Fibroblast of lung (primary cell): ENCODE measurements at regions not wholly inside any gene's neighbourhood (a gene's known extent, or its start where the extent isn't known, plus 50 kb on each side); places are given as distances from the start of the nearest gene placed in this dataset.
A peak's percentile ranks its signal among the peaks of the same experiment; 100 is the strongest.

Experiments
- DNase-seq, 2 donors: peaks; one replicate each; pipeline versions ENCODE4 v3.0.0 to v3.0.0-alpha.2; 2010; ENCODE audit warnings: low read depth in 2 of 2
- H2AFZ ChIP-seq: 2 replicates; pipeline ENCODE4 v1.5.1; 2012; ENCODE audit warnings: low read length, control low read depth, inconsistent platforms
- H3K27ac ChIP-seq: 2 replicates; pipeline ENCODE4 v1.5.1; 2011; ENCODE audit warnings: low read length, control low read depth; ENCODE audit not compliant: insufficient read depth
- H3K27me3 ChIP-seq: 2 replicates; pipeline ENCODE4 v1.5.1; 2011; ENCODE audit warnings: mild to moderate bottlenecking, low read length; ENCODE audit not compliant: control insufficient read depth, insufficient read depth
- H3K36me3 ChIP-seq: 2 replicates; pipeline ENCODE4 v1.5.1; 2011; ENCODE audit warnings: low read length; ENCODE audit not compliant: control insufficient read depth, insufficient read depth
- H3K4me1 ChIP-seq: 2 replicates; pipeline ENCODE4 v1.5.1; 2011; ENCODE audit warnings: low read length; ENCODE audit not compliant: control insufficient read depth, insufficient read depth; ENCODE audit errors: extremely low read depth
- H3K4me2 ChIP-seq: 2 replicates; pipeline ENCODE4 v1.5.1; 2011; ENCODE audit warnings: low read length, control low read depth; ENCODE audit not compliant: insufficient read depth; ENCODE audit errors: extremely low read depth
- H3K4me3 ChIP-seq, 4 experiments: fragments of 200-600 bp in 1 of 4; sonication (generic) in 1 of 4; replicated peaks in 1 of 4; 2 replicates each; pipeline ENCODE4 v1.5.1; 2011 to 2016; ENCODE audit warnings: low read length in 4 of 4, low read depth in 3 of 4, mild to moderate bottlenecking in 3 of 4, control low read depth in 2 of 4, inconsistent platforms in 1 of 4, mixed read lengths in 1 of 4; ENCODE audit not compliant: insufficient read depth in 1 of 4; ENCODE audit errors: control extremely low read depth in 1 of 4
- H3K79me2 ChIP-seq: 2 replicates; pipeline ENCODE4 v1.5.1; 2012; ENCODE audit warnings: mild to moderate bottlenecking, low read length, inconsistent platforms; ENCODE audit not compliant: control insufficient read depth, insufficient read depth
- H3K9ac ChIP-seq: 2 replicates; pipeline ENCODE4 v1.5.1; 2011; ENCODE audit warnings: mild to moderate bottlenecking, low read length, control low read depth; ENCODE audit not compliant: insufficient read depth
- H3K9me3 ChIP-seq: 2 replicates; pipeline ENCODE4 v1.5.1; 2012; ENCODE audit warnings: low read depth, low read length; ENCODE audit not compliant: control insufficient read depth, insufficient read depth
- H4K20me1 ChIP-seq: 2 replicates; pipeline ENCODE4 v1.5.1; 2011; ENCODE audit warnings: low read length; ENCODE audit not compliant: control insufficient read depth, insufficient read depth; ENCODE audit errors: extremely low read depth
- EZH2 ChIP-seq: IDR thresholded peaks from 2 replicates; pipeline ENCODE4 v1.5.1; 2012; ENCODE audit warnings: low read length, control low read depth, mild to moderate bottlenecking; ENCODE audit errors: missing control alignments
- TF ChIP-seq, protein P1 (sequence below), 2 donors: IDR thresholded peaks in 1 of 2; conservative IDR thresholded peaks in 1 of 2; 1 replicate in 1 of 2; 2 replicates in 1 of 2; pipeline ENCODE4 v1.5.1; 2011 to 2012; ENCODE audit warnings: low read length in 2 of 2, control low read depth in 1 of 2, inconsistent platforms in 1 of 2, low read depth in 1 of 2, mild to moderate bottlenecking in 1 of 2

DNA sequence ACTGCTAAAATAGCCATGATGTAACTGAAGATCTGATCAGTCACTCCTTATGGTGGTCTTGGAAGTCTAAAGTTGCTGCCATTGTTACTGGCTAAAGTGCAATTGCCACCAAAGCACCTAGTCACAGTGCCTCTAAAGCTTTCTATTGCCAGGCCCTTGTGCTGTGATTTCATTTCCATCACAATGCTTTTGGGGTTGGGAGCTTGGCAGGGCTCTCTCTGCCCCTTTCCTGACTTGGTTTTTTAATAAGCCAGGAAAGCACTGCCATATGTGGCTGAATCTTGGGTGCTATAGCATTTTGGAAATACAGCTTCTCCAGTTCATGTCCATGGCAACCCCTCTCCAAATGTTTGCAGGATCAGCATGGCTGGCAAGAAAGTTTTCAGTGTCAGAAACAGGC lies 1712.4 kb upstream of the TENM3 start:
- Histone ChIP-seq H3K4me2 (no peak overlapping the region), H3K4me1 (no peaks in the 10 kb centered on the region), H2AFZ (no peak overlapping the region), H3K4me3 (no peak overlapping the region), H4K20me1 (no peaks in the 10 kb centered on the region), H3K9ac (no peak overlapping the region), H3K27me3 (no peaks in the 10 kb centered on the region), H3K36me3 (no peaks in the 10 kb centered on the region), H3K79me2 (no peaks in the 10 kb centered on the region), H3K9me3 (no peaks in the 10 kb centered on the region), H3K27ac (no peak overlapping the region)
- no peak for TF ChIP-seq EZH2
- TF ChIP-seq, protein P1, sequence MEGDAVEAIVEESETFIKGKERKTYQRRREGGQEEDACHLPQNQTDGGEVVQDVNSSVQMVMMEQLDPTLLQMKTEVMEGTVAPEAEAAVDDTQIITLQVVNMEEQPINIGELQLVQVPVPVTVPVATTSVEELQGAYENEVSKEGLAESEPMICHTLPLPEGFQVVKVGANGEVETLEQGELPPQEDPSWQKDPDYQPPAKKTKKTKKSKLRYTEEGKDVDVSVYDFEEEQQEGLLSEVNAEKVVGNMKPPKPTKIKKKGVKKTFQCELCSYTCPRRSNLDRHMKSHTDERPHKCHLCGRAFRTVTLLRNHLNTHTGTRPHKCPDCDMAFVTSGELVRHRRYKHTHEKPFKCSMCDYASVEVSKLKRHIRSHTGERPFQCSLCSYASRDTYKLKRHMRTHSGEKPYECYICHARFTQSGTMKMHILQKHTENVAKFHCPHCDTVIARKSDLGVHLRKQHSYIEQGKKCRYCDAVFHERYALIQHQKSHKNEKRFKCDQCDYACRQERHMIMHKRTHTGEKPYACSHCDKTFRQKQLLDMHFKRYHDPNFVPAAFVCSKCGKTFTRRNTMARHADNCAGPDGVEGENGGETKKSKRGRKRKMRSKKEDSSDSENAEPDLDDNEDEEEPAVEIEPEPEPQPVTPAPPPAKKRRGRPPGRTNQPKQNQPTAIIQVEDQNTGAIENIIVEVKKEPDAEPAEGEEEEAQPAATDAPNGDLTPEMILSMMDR (conservative IDR thresholded peaks at IDR 0.05 in 1 of 2, IDR thresholded peaks at IDR 0.05 in 1 of 2; ENCODE audit: low read depth in 1 of 2, low read length in 2 of 2): no peak
- no peak for DNase-seq

DNA sequence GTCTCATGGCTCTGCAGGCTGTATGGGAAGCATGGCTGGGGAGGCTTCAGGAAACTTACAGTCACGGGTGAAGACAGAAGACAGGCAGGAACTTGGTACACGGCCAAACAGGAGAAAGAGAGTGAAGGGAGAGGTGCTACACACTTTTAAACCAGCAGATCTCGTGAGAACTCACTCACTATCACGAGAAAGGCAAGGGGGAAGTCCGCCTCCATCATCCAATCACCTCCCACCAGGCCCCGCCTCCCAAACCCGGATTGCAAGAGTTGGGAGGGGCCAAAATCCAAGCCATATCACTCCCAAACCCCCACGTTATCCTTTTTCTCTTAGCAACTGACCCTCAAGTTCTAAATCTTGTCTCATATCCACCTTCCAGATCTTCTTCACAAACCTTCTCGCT lies 1710.5 kb upstream of the TENM3 start:
- TF ChIP-seq, protein P1 (conservative IDR thresholded peaks at IDR 0.05 in 1 of 2, IDR thresholded peaks at IDR 0.05 in 1 of 2; ENCODE audit: low read depth in 1 of 2, low read length in 2 of 2): no peak
- TF ChIP-seq EZH2: no peak
- H3K79me2 ChIP-seq: no peaks in the 10 kb centered on the region
- no peaks in the 10 kb centered on the region for H3K27me3 ChIP-seq
- H3K4me1 ChIP-seq: no peaks in the 10 kb centered on the region
- no peak overlapping the region for H2AFZ ChIP-seq
- H3K27ac ChIP-seq: no peak overlapping the region
- no peak for DNase-seq
- H3K4me2 ChIP-seq: no peak overlapping the region
- no peaks in the 10 kb centered on the region for H3K36me3 ChIP-seq
- H3K4me3 ChIP-seq: no peak overlapping the region
- H3K9me3 ChIP-seq: no peaks in the 10 kb centered on the region
- no peaks in the 10 kb centered on the region for H4K20me1 ChIP-seq
- no peak overlapping the region for H3K9ac ChIP-seq

DNA sequence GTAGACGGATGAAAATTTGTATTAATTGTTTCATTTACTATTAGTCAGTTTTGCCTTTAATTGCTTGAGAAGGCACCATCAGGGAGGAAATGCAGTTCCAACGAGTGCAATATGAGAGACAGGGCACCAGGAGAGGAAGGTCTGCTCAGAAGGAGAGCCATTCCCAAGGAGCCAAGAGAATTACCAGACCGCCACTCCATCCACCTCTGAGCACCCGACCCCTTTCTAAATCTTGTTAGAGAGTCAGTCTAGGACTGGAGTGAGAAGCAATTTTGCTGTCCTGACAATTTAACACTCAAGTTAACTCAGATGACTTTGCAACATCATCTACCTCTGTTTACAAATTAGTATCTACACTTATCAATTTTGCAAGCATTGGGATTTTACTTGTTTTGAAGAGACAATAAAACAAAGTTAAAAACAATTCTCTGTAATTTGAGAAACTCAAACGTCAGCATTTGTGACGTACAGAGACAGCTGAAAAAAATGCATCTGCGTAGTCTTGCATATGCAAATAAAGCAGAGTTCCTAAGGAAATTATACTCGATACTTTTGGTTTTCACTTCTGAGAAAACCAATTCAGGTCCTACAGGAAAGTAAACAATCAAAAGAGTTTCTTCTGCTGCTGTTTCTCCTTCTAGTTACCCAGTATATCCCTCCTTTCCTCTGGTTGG lies 1704.7 kb upstream of the TENM3 start:
- no peak overlapping the region for H3K4me3 ChIP-seq
- no peaks in the 10 kb centered on the region for H3K79me2 ChIP-seq
- no peaks in the 10 kb centered on the region for H3K27me3 ChIP-seq
- TF ChIP-seq, protein P1 (conservative IDR thresholded peaks at IDR 0.05 in 1 of 2, IDR thresholded peaks at IDR 0.05 in 1 of 2; ENCODE audit: low read depth in 1 of 2, low read length in 2 of 2): no peak
- no peak for TF ChIP-seq EZH2
- H4K20me1 ChIP-seq: no peaks in the 10 kb centered on the region
- no peak overlapping the region for H3K27ac ChIP-seq
- peak in 1 of 2 donors; percentile 5 for DNase-seq
- no peaks in the 10 kb centered on the region for H3K4me1 ChIP-seq
- H2AFZ ChIP-seq: no peak overlapping the region
- no peak overlapping the region for H3K9ac ChIP-seq
- no peak overlapping the region for H3K4me2 ChIP-seq
- H3K36me3 ChIP-seq: no peaks in the 10 kb centered on the region
- H3K9me3 ChIP-seq: no peaks in the 10 kb centered on the region
